Fibroblast of lung (primary cell): ENCODE measurements at regions not wholly inside any gene's neighbourhood (a gene's known extent, or its start where the extent isn't known, plus 50 kb on each side); places are given as distances from the start of the nearest gene placed in this dataset.

Source experiments
- DNase-seq, 2 donors: peaks; one replicate each; pipeline versions ENCODE4 v3.0.0 to v3.0.0-alpha.2; 2010; ENCODE audit warnings: low read depth in 2 of 2
- H2AFZ ChIP-seq: 2 replicates; pipeline ENCODE4 v1.5.1; 2012; ENCODE audit warnings: low read length, control low read depth, inconsistent platforms
- H3K27ac ChIP-seq: 2 replicates; pipeline ENCODE4 v1.5.1; 2011; ENCODE audit warnings: low read length, control low read depth; ENCODE audit not compliant: insufficient read depth
- H3K27me3 ChIP-seq: 2 replicates; pipeline ENCODE4 v1.5.1; 2011; ENCODE audit warnings: mild to moderate bottlenecking, low read length; ENCODE audit not compliant: control insufficient read depth, insufficient read depth
- H3K36me3 ChIP-seq: 2 replicates; pipeline ENCODE4 v1.5.1; 2011; ENCODE audit warnings: low read length; ENCODE audit not compliant: control insufficient read depth, insufficient read depth
- H3K4me1 ChIP-seq: 2 replicates; pipeline ENCODE4 v1.5.1; 2011; ENCODE audit warnings: low read length; ENCODE audit not compliant: control insufficient read depth, insufficient read depth; ENCODE audit errors: extremely low read depth
- H3K4me2 ChIP-seq: 2 replicates; pipeline ENCODE4 v1.5.1; 2011; ENCODE audit warnings: low read length, control low read depth; ENCODE audit not compliant: insufficient read depth; ENCODE audit errors: extremely low read depth
- H3K4me3 ChIP-seq, 4 experiments: fragments of 200-600 bp in 1 of 4; sonication (generic) in 1 of 4; replicated peaks in 1 of 4; 2 replicates each; pipeline ENCODE4 v1.5.1; 2011 to 2016; ENCODE audit warnings: low read length in 4 of 4, low read depth in 3 of 4, mild to moderate bottlenecking in 3 of 4, control low read depth in 2 of 4, inconsistent platforms in 1 of 4, mixed read lengths in 1 of 4; ENCODE audit not compliant: insufficient read depth in 1 of 4; ENCODE audit errors: control extremely low read depth in 1 of 4
- H3K79me2 ChIP-seq: 2 replicates; pipeline ENCODE4 v1.5.1; 2012; ENCODE audit warnings: mild to moderate bottlenecking, low read length, inconsistent platforms; ENCODE audit not compliant: control insufficient read depth, insufficient read depth
- H3K9ac ChIP-seq: 2 replicates; pipeline ENCODE4 v1.5.1; 2011; ENCODE audit warnings: mild to moderate bottlenecking, low read length, control low read depth; ENCODE audit not compliant: insufficient read depth
- H3K9me3 ChIP-seq: 2 replicates; pipeline ENCODE4 v1.5.1; 2012; ENCODE audit warnings: low read depth, low read length; ENCODE audit not compliant: control insufficient read depth, insufficient read depth
- H4K20me1 ChIP-seq: 2 replicates; pipeline ENCODE4 v1.5.1; 2011; ENCODE audit warnings: low read length; ENCODE audit not compliant: control insufficient read depth, insufficient read depth; ENCODE audit errors: extremely low read depth
- CTCF ChIP-seq, 2 donors: IDR thresholded peaks in 1 of 2; conservative IDR thresholded peaks in 1 of 2; 1 replicate in 1 of 2; 2 replicates in 1 of 2; pipeline ENCODE4 v1.5.1; 2011 to 2012; ENCODE audit warnings: low read length in 2 of 2, control low read depth in 1 of 2, inconsistent platforms in 1 of 2, low read depth in 1 of 2, mild to moderate bottlenecking in 1 of 2
- EZH2 ChIP-seq: IDR thresholded peaks from 2 replicates; pipeline ENCODE4 v1.5.1; 2012; ENCODE audit warnings: low read length, control low read depth, mild to moderate bottlenecking; ENCODE audit errors: missing control alignments

GRCh38 chr4:176002007-176002613, 63.5 kb upstream of the WDR17 start:
- H3K4me3 ChIP-seq: peak overlapping the region; percentile 35 to 88 (median 46)
- no peaks in the 10 kb centered on the region for H3K9me3 ChIP-seq
- H3K4me1 ChIP-seq: no peaks in the 10 kb centered on the region
- peaks cover 10% of the 10 kb centered on the region for H3K27me3 ChIP-seq
- TF ChIP-seq CTCF (conservative IDR thresholded peaks at IDR 0.05 in 1 of 2, IDR thresholded peaks at IDR 0.05 in 1 of 2; ENCODE audit: low read depth in 1 of 2, low read length in 2 of 2) (no peak), EZH2 (peak; percentile 53)
- H3K79me2 ChIP-seq: no peaks in the 10 kb centered on the region
- H3K9ac ChIP-seq: no peak overlapping the region
- no peaks in the 10 kb centered on the region for H4K20me1 ChIP-seq
- peak; percentile 7 to 31 for DNase-seq
- H3K36me3 ChIP-seq: no peaks in the 10 kb centered on the region
- peak overlapping the region; percentile 57 for H2AFZ ChIP-seq
- H3K4me2 ChIP-seq: peak overlapping the region; percentile 49
- H3K27ac ChIP-seq: no peak overlapping the region

GRCh38 chr4:176005766-176006165, 59.9 kb upstream of the WDR17 start:
- no peak overlapping the region for H3K9ac ChIP-seq
- H3K27ac ChIP-seq: no peak overlapping the region
- TF ChIP-seq CTCF (conservative IDR thresholded peaks at IDR 0.05 in 1 of 2, IDR thresholded peaks at IDR 0.05 in 1 of 2; ENCODE audit: low read depth in 1 of 2, low read length in 2 of 2) (no peak), EZH2 (no peak)
- no peak overlapping the region for H3K4me2 ChIP-seq
- peaks cover 8% of the 10 kb centered on the region for H3K27me3 ChIP-seq
- no peaks in the 10 kb centered on the region for H3K4me1 ChIP-seq
- H3K79me2 ChIP-seq: no peaks in the 10 kb centered on the region
- no peaks in the 10 kb centered on the region for H4K20me1 ChIP-seq
- DNase-seq: no peak
- H3K9me3 ChIP-seq: no peaks in the 10 kb centered on the region
- no peak overlapping the region for H3K4me3 ChIP-seq
- no peaks in the 10 kb centered on the region for H3K36me3 ChIP-seq
- H2AFZ ChIP-seq: no peak overlapping the region

- no peaks in the 10 kb centered on the region for H3K36me3 ChIP-seq
- no peak overlapping the region for H3K4me2 ChIP-seq
- no peak overlapping the region for H3K9ac ChIP-seq
- H3K9me3 ChIP-seq: no peaks in the 10 kb centered on the region
- H3K4me3 ChIP-seq: no peak overlapping the region
- H3K79me2 ChIP-seq: no peaks in the 10 kb centered on the region
- DNase-seq: no peak
- H3K27ac ChIP-seq: no peak overlapping the region
- no peaks in the 10 kb centered on the region for H4K20me1 ChIP-seq
- no peak overlapping the region for H2AFZ ChIP-seq
- no peak for TF ChIP-seq CTCF (conservative IDR thresholded peaks at IDR 0.05 in 1 of 2, IDR thresholded peaks at IDR 0.05 in 1 of 2; ENCODE audit: low read depth in 1 of 2, low read length in 2 of 2)
- no peak for TF ChIP-seq EZH2
- H3K27me3 ChIP-seq: no peaks in the 10 kb centered on the region
- H3K4me1 ChIP-seq: no peaks in the 10 kb centered on the region
These were observed 56.4 kb upstream of the WDR17 start for GRCh38 chr4:176009254-176009653.
